ENCODE measurements at regions not wholly inside any gene's neighbourhood (a gene's known extent, or its start where the extent isn't known, plus 50 kb on each side); places are given as distances from the start of the nearest gene placed in this dataset.
"Not testable (repeated sequence)": the region's sequence is repeated elsewhere in the genome, so short reads cannot be mapped to it uniquely, and the experiment has no call there.

GRCh38 chr7:55309040-55309991 lies 55.8 kb upstream of the LANCL2 start:
- DNase-seq (ENCODE audit: low read depth) = peak; percentile 98
- H3K4me3 ChIP-seq (ENCODE audit: low read depth, low read length) = no peak overlapping the region; the same call in 1 of the 2 replicates
- TF ChIP-seq CTCF (IDR thresholded peaks at IDR 0.05; ENCODE audit: insufficient read depth, low read depth, low read length, missing control alignments) = no peak

GRCh38 chr7:55310287-55311025 lies 54.7 kb upstream of the LANCL2 start:
- no peak overlapping the region for H3K4me3 ChIP-seq (ENCODE audit: low read depth, low read length)
- no peak for TF ChIP-seq CTCF (IDR thresholded peaks at IDR 0.05; ENCODE audit: insufficient read depth, low read depth, low read length, missing control alignments)
- DNase-seq (ENCODE audit: low read depth) = no peak

DNA sequence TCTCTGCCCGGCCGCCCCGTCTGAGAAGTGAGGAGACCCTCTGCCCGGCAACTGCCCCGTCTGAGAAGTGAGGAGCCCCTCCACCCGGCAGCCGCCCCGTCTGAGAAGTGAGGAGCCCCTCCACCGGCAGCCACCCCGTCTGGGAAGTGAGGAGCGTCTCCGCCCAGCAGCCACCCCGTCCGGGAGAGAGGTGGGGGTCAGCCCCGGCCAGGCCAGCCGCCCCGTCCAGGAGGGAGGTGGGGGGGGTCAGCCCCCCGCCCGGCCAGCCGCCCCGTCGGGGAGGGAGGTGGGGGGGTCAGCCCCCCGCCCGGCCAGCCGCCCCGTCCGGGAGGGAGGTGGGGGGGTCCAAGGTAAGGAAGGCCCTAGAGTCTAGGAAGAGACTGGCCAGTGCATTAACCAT lies 53.2 kb upstream of the LANCL2 start:
- DNase-seq (ENCODE audit: low read depth) = not testable (repeated sequence)

GRCh38 chr7:55313671-55314070 lies 51.5 kb upstream of the LANCL2 start:
- H3K4me3 ChIP-seq (ENCODE audit: low read depth, low read length) = not testable (repeated sequence)

More for the DNA sequence above, 53.2 kb upstream of the LANCL2 start:
- H3K4me3 ChIP-seq (ENCODE audit: low read depth, low read length) = not testable (repeated sequence)

DNA sequence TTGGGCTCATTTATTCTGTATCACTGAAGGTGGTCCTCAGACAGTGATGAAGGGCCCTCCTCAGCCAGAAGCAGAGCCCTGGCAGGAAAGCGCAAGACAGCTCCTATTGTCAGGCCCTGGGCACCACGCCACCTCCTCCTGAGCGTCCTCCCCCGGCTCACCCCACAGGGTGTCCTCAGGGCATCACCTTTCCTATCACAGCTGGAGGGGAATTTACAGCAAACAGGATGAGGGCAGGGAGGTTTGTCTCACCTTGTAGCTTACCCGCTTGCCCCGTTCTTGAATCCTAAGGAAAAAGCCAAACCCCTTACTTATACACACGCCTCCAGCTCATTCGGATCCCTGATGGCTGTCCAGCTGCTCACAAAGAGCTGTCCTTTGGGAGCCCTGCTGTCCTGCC lies 50.2 kb upstream of the LANCL2 start:
- DNase-seq (ENCODE audit: low read depth) = no peak
- no peak for TF ChIP-seq CTCF (IDR thresholded peaks at IDR 0.05; ENCODE audit: insufficient read depth, low read depth, low read length, missing control alignments)
- no peak overlapping the region for H3K4me3 ChIP-seq (ENCODE audit: low read depth, low read length)

More at GRCh38 chr7:55313671-55314070, 51.5 kb upstream of the LANCL2 start:
- not testable (repeated sequence) for DNase-seq (ENCODE audit: low read depth)
